ENCODE measurements at regions not wholly inside any gene's neighbourhood (a gene's known extent, or its start where the extent isn't known, plus 50 kb on each side); places are given as distances from the start of the nearest gene placed in this dataset.

DNA sequence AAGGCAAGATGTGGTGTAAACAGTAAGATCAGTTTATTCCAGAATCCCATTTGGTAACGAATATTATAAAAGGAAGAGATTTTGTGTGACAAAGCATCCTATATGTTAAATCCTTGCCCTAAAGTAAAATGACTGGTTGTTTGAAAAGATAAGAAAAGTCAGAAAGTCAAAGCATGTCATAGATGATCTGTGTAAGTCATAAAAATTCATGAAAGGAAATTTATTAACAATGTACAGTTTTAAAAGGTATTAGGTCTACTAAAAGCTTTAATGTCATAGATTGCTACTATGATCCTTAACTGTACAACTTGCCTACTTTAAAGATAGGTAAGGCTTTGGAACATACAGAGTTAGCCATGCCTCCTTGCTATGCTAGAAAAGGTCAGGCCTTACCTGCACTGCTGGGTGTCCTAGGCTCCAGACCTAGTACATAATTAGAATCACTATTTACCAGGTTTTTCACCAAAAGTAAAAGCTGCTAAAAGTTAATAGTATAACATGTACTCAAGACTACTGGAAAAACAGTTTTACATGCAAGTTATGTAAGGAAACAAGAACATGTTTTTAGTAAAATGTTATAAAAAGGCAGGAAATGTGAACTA is 1090.1 kb upstream of the ADGRB3 start (continued):
- TF ChIP-seq TCFL5 (CRISPR knock-in tag; conservative IDR thresholded peaks at IDR 0.05) = no peak

DNA sequence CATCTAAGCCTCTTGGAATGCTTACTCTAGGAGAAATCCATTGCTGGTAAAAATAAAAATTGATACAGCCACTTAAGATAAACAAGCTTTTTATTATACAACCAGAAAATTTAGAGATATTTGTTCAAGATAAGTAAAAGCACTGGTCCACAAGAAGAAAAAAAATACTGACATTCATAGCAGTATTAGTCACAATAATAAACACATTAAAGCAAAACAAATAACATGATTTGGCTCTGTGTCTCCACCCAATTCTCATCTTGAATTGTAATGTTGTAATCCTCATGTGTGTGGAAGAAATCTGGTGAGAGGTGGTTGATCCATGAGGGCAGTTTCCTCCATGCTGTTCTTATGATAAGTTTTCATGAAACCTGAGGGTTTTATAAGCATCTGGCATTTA is 1093.5 kb upstream of the ADGRB3 start:
- H3K4me1 ChIP-seq (replicated peaks in 1 of 2; ENCODE audit: control insufficient read depth in 2 of 2, insufficient read depth in 2 of 2, low read length in 2 of 2) = no peaks in the 10 kb centered on the region
- ATAC-seq (no peak), FAIRE-seq (no peak), DNase-seq (ENCODE audit: extremely low read depth in 1 of 4, low spot score in 3 of 4) (no peak)
- no peaks in the 10 kb centered on the region for H3K27me3 ChIP-seq (ENCODE audit: control insufficient read depth in 2 of 2, insufficient read depth in 2 of 2, low read length in 2 of 2)
- H3K9me3 ChIP-seq (replicated peaks; ENCODE audit: control insufficient read depth, insufficient read depth, low read depth, low read length) = no peaks in the 10 kb centered on the region
- H3K4me2 ChIP-seq (ENCODE audit: insufficient read depth, low read length) = no peak overlapping the region
- no peak overlapping the region for H2AFZ ChIP-seq (ENCODE audit: low read depth, low read length)
- H3K4me3 ChIP-seq = no peak overlapping the region
- H3K27ac ChIP-seq (ENCODE audit: extremely low read depth, low read depth, low read length) = no peak overlapping the region
- H3K79me2 ChIP-seq (ENCODE audit: control insufficient read depth, insufficient read depth, low read length) = no peaks in the 10 kb centered on the region
- H3K9ac ChIP-seq (ENCODE audit: insufficient read depth in 1 of 2, low read depth in 2 of 2, low read length in 2 of 2) = no peak overlapping the region
- POLR2A ChIA-PET = no interaction called here
- BruUV-seq (replicated peaks) = no TSS peak
- H3K36me3 ChIP-seq (ENCODE audit: control insufficient read depth, insufficient read depth, low read length) = no peaks in the 10 kb centered on the region
- intact Hi-C loops (cut with micrococcal nuclease) = no loop called here
- CTCF ChIA-PET (ENCODE audit: low intra/inter-chr PET ratio) = no interaction called here
- no peaks in the 10 kb centered on the region for H4K20me1 ChIP-seq (replicated peaks; ENCODE audit: control insufficient read depth, insufficient read depth, low read length)
- no peaks in the 10 kb centered on the region for H3K9me1 ChIP-seq (ENCODE audit: control insufficient read depth, insufficient read depth, low read length)
- in situ Hi-C loops (cut with MboI) = no loop called here
- TF ChIP-seq KDM2B (CRISPR knock-in tag; IDR thresholded peaks at IDR 0.05) (no peak), ZFP36 (IDR thresholded peaks at IDR 0.05; ENCODE audit: low read depth, low read length, partially characterized antibody) (no peak), HMG20B (CRISPR knock-in tag; IDR thresholded peaks at IDR 0.05) (no peak), NEUROD1 (IDR thresholded peaks at IDR 0.05; ENCODE audit: borderline replicate concordance, low read depth, low read length, partially characterized antibody) (no peak), ZNF717 (CRISPR knock-in tag; IDR thresholded peaks at IDR 0.05) (no peak), ADNP (tag; IDR thresholded peaks at IDR 0.05) (no peak), CXXC5 (CRISPR knock-in tag; IDR thresholded peaks at IDR 0.05) (no peak), ETV6 (IDR thresholded peaks at IDR 0.05; ENCODE audit: borderline replicate concordance in 1 of 2, low read depth in 2 of 2, low read length in 1 of 2) (no peak), ETV6 (CRISPR knock-in tag; IDR thresholded peaks at IDR 0.05; ENCODE audit: borderline replicate concordance) (no peak), SIRT6 (IDR thresholded peaks at IDR 0.05; ENCODE audit: low read depth, low read length) (no peak), CBX2 (IDR thresholded peaks at IDR 0.05; ENCODE audit: insufficient read depth, low read length, poor library complexity, severe bottlenecking) (no peak)
- TF ChIP-seq, protein P1, sequence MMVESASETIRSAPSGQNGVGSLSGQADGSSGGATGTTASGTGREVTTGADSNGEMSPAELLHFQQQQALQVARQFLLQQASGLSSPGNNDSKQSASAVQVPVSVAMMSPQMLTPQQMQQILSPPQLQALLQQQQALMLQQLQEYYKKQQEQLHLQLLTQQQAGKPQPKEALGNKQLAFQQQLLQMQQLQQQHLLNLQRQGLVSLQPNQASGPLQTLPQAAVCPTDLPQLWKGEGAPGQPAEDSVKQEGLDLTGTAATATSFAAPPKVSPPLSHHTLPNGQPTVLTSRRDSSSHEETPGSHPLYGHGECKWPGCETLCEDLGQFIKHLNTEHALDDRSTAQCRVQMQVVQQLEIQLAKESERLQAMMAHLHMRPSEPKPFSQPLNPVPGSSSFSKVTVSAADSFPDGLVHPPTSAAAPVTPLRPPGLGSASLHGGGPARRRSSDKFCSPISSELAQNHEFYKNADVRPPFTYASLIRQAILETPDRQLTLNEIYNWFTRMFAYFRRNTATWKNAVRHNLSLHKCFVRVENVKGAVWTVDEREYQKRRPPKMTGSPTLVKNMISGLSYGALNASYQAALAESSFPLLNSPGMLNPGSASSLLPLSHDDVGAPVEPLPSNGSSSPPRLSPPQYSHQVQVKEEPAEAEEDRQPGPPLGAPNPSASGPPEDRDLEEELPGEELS (CRISPR knock-in tag; IDR thresholded peaks at IDR 0.05; ENCODE audit: borderline replicate concordance) = no peak
- TF ChIP-seq, protein P2, sequence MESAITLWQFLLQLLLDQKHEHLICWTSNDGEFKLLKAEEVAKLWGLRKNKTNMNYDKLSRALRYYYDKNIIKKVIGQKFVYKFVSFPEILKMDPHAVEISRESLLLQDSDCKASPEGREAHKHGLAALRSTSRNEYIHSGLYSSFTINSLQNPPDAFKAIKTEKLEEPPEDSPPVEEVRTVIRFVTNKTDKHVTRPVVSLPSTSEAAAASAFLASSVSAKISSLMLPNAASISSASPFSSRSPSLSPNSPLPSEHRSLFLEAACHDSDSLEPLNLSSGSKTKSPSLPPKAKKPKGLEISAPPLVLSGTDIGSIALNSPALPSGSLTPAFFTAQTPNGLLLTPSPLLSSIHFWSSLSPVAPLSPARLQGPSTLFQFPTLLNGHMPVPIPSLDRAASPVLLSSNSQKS (CRISPR knock-in tag; IDR thresholded peaks at IDR 0.05) = no peak
- TF ChIP-seq, protein P3, sequence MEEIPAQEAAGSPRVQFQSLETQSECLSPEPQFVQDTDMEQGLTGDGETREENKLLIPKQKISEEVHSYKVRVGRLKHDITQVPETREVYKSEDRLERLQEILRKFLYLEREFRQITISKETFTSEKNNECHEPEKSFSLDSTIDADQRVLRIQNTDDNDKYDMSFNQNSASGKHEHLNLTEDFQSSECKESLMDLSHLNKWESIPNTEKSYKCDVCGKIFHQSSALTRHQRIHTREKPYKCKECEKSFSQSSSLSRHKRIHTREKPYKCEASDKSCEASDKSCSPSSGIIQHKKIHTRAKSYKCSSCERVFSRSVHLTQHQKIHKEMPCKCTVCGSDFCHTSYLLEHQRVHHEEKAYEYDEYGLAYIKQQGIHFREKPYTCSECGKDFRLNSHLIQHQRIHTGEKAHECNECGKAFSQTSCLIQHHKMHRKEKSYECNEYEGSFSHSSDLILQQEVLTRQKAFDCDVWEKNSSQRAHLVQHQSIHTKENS (CRISPR knock-in tag; IDR thresholded peaks at IDR 0.05) = no peak

Data from K562 (cell line).